Calu3 (cell line): ENCODE measurements at regions not wholly inside any gene's neighbourhood (a gene's known extent, or its start where the extent isn't known, plus 50 kb on each side); places are given as distances from the start of the nearest gene placed in this dataset.

Source experiments
- BruUV-seq: library from RNA; stranded (reverse); fragments of 400-500 nt; replicated peaks from 2 replicates; lab custom pipeline; 2021; lab: Mats Ljungman, UMichigan
- CTCF ChIA-PET: fragments of 300-600 bp; sonication (Branson Sonifier 250); formaldehyde crosslinking; loops from one replicate; lab custom pipeline; 2022; ENCODE audit warnings: antibody characterized with exemption; lab: Charles Lee
- DNase-seq: peaks from one replicate; pipeline ENCODE4 v3.0.0; 2022
- H3K27ac Mint-ChIP-seq: one replicate; pipeline ENCODE4 v1.8.0; 2022; ENCODE audit warnings: mixed read lengths; ENCODE audit not compliant: unreplicated experiment
- H3K27me3 Mint-ChIP-seq: one replicate; pipeline ENCODE4 v1.8.0; 2022; ENCODE audit warnings: mixed read lengths; ENCODE audit not compliant: unreplicated experiment
- H3K36me3 Mint-ChIP-seq: one replicate; pipeline ENCODE4 v1.8.0; 2022; ENCODE audit warnings: mild to moderate bottlenecking, moderate library complexity, mixed read lengths; ENCODE audit not compliant: insufficient read depth, unreplicated experiment
- H3K4me1 Mint-ChIP-seq: one replicate; pipeline ENCODE4 v1.8.0; 2022; ENCODE audit warnings: mild to moderate bottlenecking, low read depth, mixed read lengths; ENCODE audit not compliant: unreplicated experiment
- H3K4me3 Mint-ChIP-seq: one replicate; pipeline ENCODE4 v1.8.0; 2022; ENCODE audit warnings: mild to moderate bottlenecking, low read depth, moderate library complexity, mixed read lengths; ENCODE audit not compliant: unreplicated experiment
- H3K9me3 Mint-ChIP-seq: one replicate; pipeline ENCODE4 v1.8.0; 2022; ENCODE audit warnings: low read depth, mixed read lengths; ENCODE audit not compliant: unreplicated experiment
- intact Hi-C: fragments of 100-400 bp; cut with micrococcal nuclease; formaldehyde crosslinking; loops from one replicate; pipeline ENCODE4 v1.10.0; 2022; ENCODE audit not compliant: unreplicated experiment
- TF ChIP-seq, protein P1 (sequence below): fragments of 200-600 bp; IDR thresholded peaks from one replicate; pipeline ENCODE4 v1.8.0; 2022; ENCODE audit warnings: antibody characterized with exemption; ENCODE audit not compliant: unreplicated experiment

DNA sequence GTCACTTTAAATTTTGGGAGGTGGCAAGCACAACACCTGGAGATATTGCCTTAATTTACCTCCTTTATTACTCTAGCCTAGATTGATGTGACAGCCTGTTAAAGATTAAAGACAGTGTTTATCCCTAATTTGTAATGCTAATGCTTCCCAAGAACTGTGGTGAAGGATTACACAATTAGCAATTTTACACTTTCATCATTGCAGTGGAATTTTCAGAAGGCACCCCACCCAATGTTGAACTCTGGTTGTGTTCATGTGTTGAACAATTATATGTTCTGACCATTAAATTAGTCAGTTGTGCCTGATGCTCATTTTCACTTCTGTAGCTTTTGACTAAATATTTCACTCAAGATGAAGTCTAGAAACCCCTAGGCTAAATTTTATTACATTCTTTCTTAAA is 317.1 kb upstream of the CWC22 start:
- intact Hi-C loops = no loop called here
- no peaks in the 10 kb centered on the region for H3K36me3 Mint-ChIP-seq
- no peak overlapping the region for H3K4me3 Mint-ChIP-seq
- TF ChIP-seq, protein P1, sequence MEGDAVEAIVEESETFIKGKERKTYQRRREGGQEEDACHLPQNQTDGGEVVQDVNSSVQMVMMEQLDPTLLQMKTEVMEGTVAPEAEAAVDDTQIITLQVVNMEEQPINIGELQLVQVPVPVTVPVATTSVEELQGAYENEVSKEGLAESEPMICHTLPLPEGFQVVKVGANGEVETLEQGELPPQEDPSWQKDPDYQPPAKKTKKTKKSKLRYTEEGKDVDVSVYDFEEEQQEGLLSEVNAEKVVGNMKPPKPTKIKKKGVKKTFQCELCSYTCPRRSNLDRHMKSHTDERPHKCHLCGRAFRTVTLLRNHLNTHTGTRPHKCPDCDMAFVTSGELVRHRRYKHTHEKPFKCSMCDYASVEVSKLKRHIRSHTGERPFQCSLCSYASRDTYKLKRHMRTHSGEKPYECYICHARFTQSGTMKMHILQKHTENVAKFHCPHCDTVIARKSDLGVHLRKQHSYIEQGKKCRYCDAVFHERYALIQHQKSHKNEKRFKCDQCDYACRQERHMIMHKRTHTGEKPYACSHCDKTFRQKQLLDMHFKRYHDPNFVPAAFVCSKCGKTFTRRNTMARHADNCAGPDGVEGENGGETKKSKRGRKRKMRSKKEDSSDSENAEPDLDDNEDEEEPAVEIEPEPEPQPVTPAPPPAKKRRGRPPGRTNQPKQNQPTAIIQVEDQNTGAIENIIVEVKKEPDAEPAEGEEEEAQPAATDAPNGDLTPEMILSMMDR = no peak
- DNase-seq = no peak
- peaks cover 9% of the 10 kb centered on the region for H3K9me3 Mint-ChIP-seq
- no TSS peak for BruUV-seq
- no peak overlapping the region for H3K27ac Mint-ChIP-seq
- peaks cover 8% of the 10 kb centered on the region for H3K4me1 Mint-ChIP-seq
- CTCF ChIA-PET = no interaction called here
- no peaks in the 10 kb centered on the region for H3K27me3 Mint-ChIP-seq

DNA sequence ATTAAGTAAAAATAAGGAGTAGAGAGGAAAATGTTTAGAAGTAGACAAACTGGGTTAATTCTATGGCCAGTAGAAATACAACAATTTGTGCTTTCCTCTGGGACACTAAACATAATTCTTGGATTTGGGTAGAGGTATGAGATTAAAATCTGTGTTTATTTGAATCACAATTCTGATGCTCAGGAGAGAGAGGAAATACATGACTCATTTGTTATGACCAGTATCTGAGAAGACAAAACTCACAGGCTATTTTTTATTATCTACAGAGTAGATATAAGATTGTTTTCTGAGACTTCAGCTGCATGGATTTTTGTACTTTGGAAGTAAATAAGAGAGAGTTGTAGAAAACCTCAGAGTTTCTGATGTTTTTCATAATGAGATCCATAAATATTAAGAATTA is 315.7 kb upstream of the CWC22 start:
- no peak overlapping the region for H3K27ac Mint-ChIP-seq
- CTCF ChIA-PET = no interaction called here
- H3K4me1 Mint-ChIP-seq = peaks cover 8% of the 10 kb centered on the region
- no peaks in the 10 kb centered on the region for H3K36me3 Mint-ChIP-seq
- BruUV-seq = no TSS peak
- H3K9me3 Mint-ChIP-seq = peaks cover 13% of the 10 kb centered on the region
- no peak overlapping the region for H3K4me3 Mint-ChIP-seq
- intact Hi-C loops = no loop called here
- DNase-seq = no peak
- no peaks in the 10 kb centered on the region for H3K27me3 Mint-ChIP-seq
- TF ChIP-seq, protein P1 = no peak

DNA sequence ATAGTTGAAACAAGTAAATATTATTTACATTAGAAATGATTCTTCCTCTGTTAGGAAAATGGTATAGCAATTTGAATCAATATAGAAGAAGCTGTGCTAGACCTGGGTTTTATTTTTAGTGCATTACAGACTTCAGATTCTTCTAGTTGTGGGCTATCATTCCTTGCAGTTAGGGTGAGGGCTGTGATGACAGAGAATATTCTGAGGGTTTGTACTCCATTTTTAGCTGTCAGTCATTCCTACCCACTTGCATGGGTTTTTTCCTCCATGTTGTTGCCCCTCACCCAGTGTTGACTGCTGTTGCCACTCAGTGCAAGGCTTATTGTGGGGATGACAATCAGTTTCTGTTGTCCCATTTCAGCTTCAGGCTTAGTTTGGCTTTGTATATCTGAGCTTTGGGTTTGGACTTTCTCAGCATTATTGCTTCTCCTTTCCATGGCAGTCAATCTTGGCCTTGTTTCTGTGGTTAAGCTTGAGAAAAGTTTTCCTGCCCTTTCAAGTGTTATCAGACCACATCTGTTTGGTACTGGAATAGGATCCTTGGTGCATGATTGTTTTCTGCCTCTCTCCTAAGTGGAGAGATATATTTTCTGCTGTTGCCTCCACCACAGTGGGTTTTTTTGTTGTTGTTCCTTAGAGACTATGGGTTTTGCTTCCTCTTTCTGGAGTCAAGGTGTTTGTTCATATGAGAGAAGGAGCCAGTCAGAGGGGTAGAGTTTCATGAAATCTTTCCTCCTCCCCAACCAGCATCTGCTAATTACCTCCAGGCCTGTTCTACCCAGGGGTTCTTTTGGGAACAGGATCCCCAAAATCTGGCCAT is 312.7 kb upstream of the CWC22 start:
- no peaks in the 10 kb centered on the region for H3K36me3 Mint-ChIP-seq
- H3K4me3 Mint-ChIP-seq = no peak overlapping the region
- peaks cover 12% of the 10 kb centered on the region for H3K9me3 Mint-ChIP-seq
- no peak for DNase-seq
- TF ChIP-seq, protein P1 = no peak
- no peaks in the 10 kb centered on the region for H3K27me3 Mint-ChIP-seq
- intact Hi-C loops = no loop called here
- BruUV-seq = no TSS peak
- CTCF ChIA-PET = no interaction called here
- H3K27ac Mint-ChIP-seq = no peak overlapping the region
- peaks cover 8% of the 10 kb centered on the region for H3K4me1 Mint-ChIP-seq

DNA sequence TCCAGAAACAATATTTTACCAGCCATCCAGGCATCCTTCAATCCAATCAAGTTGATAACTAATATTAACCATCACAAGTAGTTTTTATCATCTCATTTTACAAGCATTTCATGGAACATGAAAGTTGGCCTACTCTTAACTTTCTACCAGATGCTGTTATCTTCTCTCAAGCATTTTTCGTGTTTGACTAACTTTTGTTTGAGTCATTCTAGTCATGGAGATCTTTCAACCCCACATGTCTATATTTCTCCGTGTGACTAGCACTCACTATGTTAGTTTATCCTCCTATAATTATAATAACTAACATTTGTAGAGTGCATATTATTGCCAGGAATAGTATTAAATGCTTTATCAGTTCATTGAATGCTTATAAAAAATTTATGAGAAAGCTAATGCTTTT is 307.0 kb upstream of the CWC22 start:
- H3K9me3 Mint-ChIP-seq = peaks cover 5% of the 10 kb centered on the region
- BruUV-seq = no TSS peak
- H3K4me1 Mint-ChIP-seq = no peaks in the 10 kb centered on the region
- no peak overlapping the region for H3K27ac Mint-ChIP-seq
- TF ChIP-seq, protein P1 = no peak
- no peak overlapping the region for H3K4me3 Mint-ChIP-seq
- intact Hi-C loops = no loop called here
- no peaks in the 10 kb centered on the region for H3K27me3 Mint-ChIP-seq
- H3K36me3 Mint-ChIP-seq = no peaks in the 10 kb centered on the region
- CTCF ChIA-PET = interaction anchor here (0.6 to 0.9 kb wide), 2 partner anchors 172 to 203 kb away, joined by 3 read pairs; no protein-coding TSS in a partner anchor
- DNase-seq = no peak
